Karpas-422 (cell line): ENCODE measurements at regions not wholly inside any gene's neighbourhood (a gene's known extent, or its start where the extent isn't known, plus 50 kb on each side); places are given as distances from the start of the nearest gene placed in this dataset.
"Not testable (repeated sequence)": the region's sequence is repeated elsewhere in the genome, so short reads cannot be mapped to it uniquely, and the experiment has no call there.

Source experiments
- DNase-seq: peaks from one replicate; pipeline ENCODE4 v3.0.0-alpha.2; 2015
- H2AFZ ChIP-seq: fragments of 200-600 bp; sonication (generic); 2 replicates; pipeline ENCODE4 v1.6.1; 2014; ENCODE audit warnings: antibody characterized with exemption, low read length, mixed read lengths
- H3K27ac ChIP-seq: fragments of 200-600 bp; sonication (generic); 2 replicates; pipeline ENCODE4 v1.5.1; 2014; ENCODE audit warnings: mild to moderate bottlenecking, low read length, moderate library complexity
- H3K27me3 ChIP-seq: fragments of 200-600 bp; sonication (generic); 2 replicates; pipeline ENCODE4 v1.6.1; 2014; ENCODE audit warnings: low read length, mixed read lengths
- H3K36me3 ChIP-seq: fragments of 200-600 bp; sonication (generic); 2 replicates; pipeline ENCODE4 v1.6.1; 2014; ENCODE audit warnings: low read length, mixed read lengths; ENCODE audit not compliant: insufficient read depth
- H3K4me1 ChIP-seq: fragments of 200-600 bp; sonication (generic); 2 replicates; pipeline ENCODE4 v1.6.1; 2014; ENCODE audit warnings: mild to moderate bottlenecking, low read length, mixed read lengths
- H3K4me2 ChIP-seq: fragments of 200-600 bp; sonication (generic); 2 replicates; pipeline ENCODE4 v1.6.1; 2014; ENCODE audit warnings: low read length, low read depth, mild to moderate bottlenecking; ENCODE audit not compliant: poor library complexity, severe bottlenecking
- H3K4me3 ChIP-seq: fragments of 200-600 bp; sonication (generic); 2 replicates; pipeline ENCODE4 v1.5.1; 2014; ENCODE audit warnings: mild to moderate bottlenecking, antibody characterized with exemption, low read length, mixed read lengths
- H3K79me2 ChIP-seq: fragments of 200-600 bp; sonication (generic); 2 replicates; pipeline ENCODE4 v1.6.1; 2014; ENCODE audit warnings: mild to moderate bottlenecking, low read length, mixed read lengths
- H3K9ac ChIP-seq: fragments of 200-600 bp; sonication (generic); 2 replicates; pipeline ENCODE4 v1.6.0; 2014; ENCODE audit warnings: low read length
- H3K9me2 ChIP-seq: fragments of 200-600 bp; sonication (generic), shearing (Covaris generic); replicated peaks from 2 replicates; pipeline ENCODE4 v1.6.0; 2014; ENCODE audit warnings: mild to moderate bottlenecking, low read length, moderate library complexity; ENCODE audit not compliant: insufficient read depth
- H3K9me3 ChIP-seq: fragments of 300-700, 200-600 bp; sonication (generic); 2 replicates; pipeline ENCODE4 v1.6.1; 2014; ENCODE audit warnings: low read length, mixed read lengths
- H4K20me1 ChIP-seq: fragments of 200-600 bp; sonication (generic); 2 replicates; pipeline ENCODE4 v1.6.1; 2014; ENCODE audit warnings: mild to moderate bottlenecking, antibody characterized with exemption, low read length, low read depth; ENCODE audit not compliant: insufficient read depth

DNA sequence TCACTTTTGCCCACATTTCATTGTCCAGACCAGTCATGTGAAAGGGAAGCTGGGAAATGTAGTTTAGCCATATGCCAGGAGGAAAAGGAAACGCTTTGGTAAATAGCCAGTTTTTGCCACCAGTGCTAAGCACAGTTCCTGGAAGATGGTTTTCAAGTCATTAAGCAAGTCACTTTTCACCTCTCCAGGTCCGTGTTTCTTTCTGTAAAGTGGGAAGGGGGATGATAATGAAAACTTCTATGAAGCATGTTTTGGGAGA, 96.6 kb upstream of the TPTE start:
- not testable (repeated sequence) for H3K79me2 ChIP-seq, H2AFZ ChIP-seq, H3K4me2 ChIP-seq, DNase-seq, H4K20me1 ChIP-seq, H3K4me3 ChIP-seq, H3K4me1 ChIP-seq, H3K27ac ChIP-seq, H3K9ac ChIP-seq, H3K36me3 ChIP-seq, H3K27me3 ChIP-seq, H3K9me2 ChIP-seq
- peaks cover 50% of the 10 kb centered on the region for H3K9me3 ChIP-seq

DNA sequence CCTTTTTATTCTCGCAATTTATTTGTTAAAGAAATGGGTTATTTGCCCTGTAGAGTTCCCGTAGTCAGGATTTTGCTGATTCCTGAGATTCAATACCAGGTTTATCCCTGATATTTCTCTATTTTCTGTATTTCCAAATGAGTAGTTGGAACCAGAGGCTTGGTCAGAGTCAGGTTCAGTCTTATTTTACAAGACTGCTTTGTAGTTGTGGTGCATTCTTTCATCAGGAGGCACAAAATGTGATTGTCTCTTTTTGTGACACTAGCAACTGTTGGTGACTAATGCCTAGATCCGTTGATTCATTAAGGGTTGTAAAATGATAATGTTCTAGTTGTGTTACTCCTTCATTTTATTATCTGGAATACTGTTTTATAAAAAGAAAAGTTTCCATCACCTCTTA, 95.5 kb upstream of the TPTE start:
- peak; percentile 40 for DNase-seq
- H3K4me1 ChIP-seq: no peaks in the 10 kb centered on the region
- no peak overlapping the region for H3K4me2 ChIP-seq
- H3K36me3 ChIP-seq: no peaks in the 10 kb centered on the region
- H3K79me2 ChIP-seq: no peaks in the 10 kb centered on the region
- H3K27ac ChIP-seq: no peak overlapping the region
- H2AFZ ChIP-seq: no peak overlapping the region
- H3K9ac ChIP-seq: no peak overlapping the region
- no peaks in the 10 kb centered on the region for H3K27me3 ChIP-seq
- H3K9me2 ChIP-seq: no peaks in the 10 kb centered on the region
- peak overlapping the region; percentile 6; the same call in 1 of the 2 replicates for H3K4me3 ChIP-seq
- H3K9me3 ChIP-seq: peaks cover 56% of the 10 kb centered on the region
- H4K20me1 ChIP-seq: no peaks in the 10 kb centered on the region

DNA sequence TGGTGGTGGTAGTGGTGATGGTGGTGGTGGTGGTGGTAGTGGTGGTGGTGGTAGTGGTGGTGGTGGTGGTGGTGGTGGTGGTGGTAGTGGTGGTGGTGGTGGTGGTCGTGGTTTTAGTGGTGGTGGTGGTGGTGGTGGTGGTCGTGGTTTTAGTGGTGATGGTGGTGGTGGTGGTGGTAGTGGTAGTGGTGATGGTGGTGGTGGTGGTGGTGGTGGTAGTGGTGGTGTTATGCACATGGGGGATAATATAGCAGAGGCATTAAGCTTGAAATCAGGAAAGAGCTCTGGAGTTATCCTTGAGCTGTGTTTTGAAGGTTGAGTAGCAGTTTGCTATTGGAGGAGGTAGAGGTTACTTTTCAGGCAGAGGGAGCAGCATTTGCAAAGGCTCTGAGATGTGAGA, 94.6 kb upstream of the TPTE start:
- not testable (repeated sequence) for H3K4me2 ChIP-seq, H3K27me3 ChIP-seq, H3K9ac ChIP-seq, H3K27ac ChIP-seq, H4K20me1 ChIP-seq, H3K79me2 ChIP-seq, H3K4me1 ChIP-seq, H3K4me3 ChIP-seq, H3K36me3 ChIP-seq, H2AFZ ChIP-seq, H3K9me2 ChIP-seq
- peak; percentile 39 for DNase-seq
- H3K9me3 ChIP-seq: peaks cover 60% of the 10 kb centered on the region

DNA sequence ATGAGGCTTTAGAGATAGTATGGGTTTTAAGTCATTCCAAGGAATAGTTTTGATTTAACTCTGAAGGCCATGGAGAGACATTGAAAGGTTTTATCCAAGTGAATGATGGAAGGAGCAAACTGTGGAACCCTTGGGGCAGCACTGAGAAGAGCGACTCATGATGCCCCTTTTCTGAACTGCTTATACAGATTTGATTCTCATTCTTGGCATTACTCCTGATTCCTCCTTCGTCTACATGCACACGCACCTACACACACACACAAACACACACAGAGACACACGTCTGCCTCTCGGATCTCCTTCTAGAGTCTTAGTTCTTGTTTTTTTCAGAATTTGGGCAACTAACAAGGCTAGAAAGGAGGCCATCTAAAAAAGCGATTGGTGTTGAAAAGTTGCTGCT, 94.1 kb upstream of the TPTE start:
- not testable (repeated sequence) for H3K9me2 ChIP-seq, H3K36me3 ChIP-seq, H3K4me2 ChIP-seq, H3K4me1 ChIP-seq, H3K4me3 ChIP-seq, H3K9ac ChIP-seq, H3K79me2 ChIP-seq, H3K27me3 ChIP-seq, H2AFZ ChIP-seq, H4K20me1 ChIP-seq, H3K27ac ChIP-seq
- peak; percentile 45 for DNase-seq
- peaks cover 64% of the 10 kb centered on the region for H3K9me3 ChIP-seq

DNA sequence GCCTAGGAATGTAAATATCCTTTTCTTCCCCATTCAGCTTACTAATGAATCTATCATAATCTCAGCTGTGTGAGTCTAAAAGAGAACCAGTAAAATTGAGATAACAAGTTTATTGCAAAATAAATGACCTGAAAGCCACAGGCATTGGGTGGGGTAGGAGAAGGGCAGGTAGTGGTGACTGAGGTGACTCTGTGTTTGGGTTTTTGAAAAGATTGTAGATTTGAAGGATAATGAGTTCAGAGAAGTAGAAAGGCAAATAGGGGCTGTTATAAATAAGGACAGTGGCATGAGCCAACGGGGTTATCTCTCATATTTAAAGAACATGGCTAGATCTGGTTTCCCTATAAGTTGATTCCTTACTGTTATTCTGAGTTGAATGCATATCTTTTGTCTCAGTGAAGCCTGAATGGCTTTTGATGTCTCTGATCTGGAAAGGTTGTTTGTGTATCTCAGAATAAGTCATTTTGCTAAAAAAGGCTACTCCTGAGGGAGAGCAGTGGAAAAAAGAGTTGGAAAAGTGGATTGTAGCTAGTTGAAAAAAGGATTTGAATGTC, 92.3 kb upstream of the TPTE start:
- H3K9ac ChIP-seq, H4K20me1 ChIP-seq, H2AFZ ChIP-seq, H3K27me3 ChIP-seq, H3K4me3 ChIP-seq, H3K4me2 ChIP-seq, H3K36me3 ChIP-seq, H3K27ac ChIP-seq, DNase-seq, H3K4me1 ChIP-seq, H3K9me2 ChIP-seq, H3K79me2 ChIP-seq: not testable (repeated sequence)
- peaks cover 65% of the 10 kb centered on the region for H3K9me3 ChIP-seq

DNA sequence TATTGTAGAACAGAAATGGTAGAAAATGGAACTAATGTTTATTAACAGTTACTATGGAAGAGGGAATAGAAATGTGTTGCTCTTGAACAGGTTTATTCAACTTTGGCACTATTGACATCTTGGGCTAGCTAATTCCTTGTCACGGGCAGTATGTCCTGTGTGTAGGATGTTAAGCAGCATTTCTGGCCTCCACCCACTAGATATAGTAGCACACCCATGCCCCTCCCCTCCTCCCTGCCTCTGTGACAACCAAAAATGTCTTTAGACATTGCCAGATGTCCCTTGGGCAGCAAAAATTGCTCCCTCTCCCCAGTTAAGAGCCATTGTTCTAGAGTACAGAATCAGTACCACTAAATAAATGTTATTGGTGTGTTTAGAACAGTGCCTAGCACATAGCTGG, 91.4 kb upstream of the TPTE start:
- Histone ChIP-seq H3K9me2 (no peaks in the 10 kb centered on the region), H3K9me3 (peaks cover 59% of the 10 kb centered on the region), H3K4me2 (no peak overlapping the region), H3K36me3 (no peaks in the 10 kb centered on the region), H3K27ac (no peak overlapping the region), H4K20me1 (no peaks in the 10 kb centered on the region), H3K4me1 (no peaks in the 10 kb centered on the region), H3K27me3 (no peaks in the 10 kb centered on the region), H3K4me3 (no peak overlapping the region), H3K79me2 (no peaks in the 10 kb centered on the region), H3K9ac (no peak overlapping the region), H2AFZ (no peak overlapping the region)
- no peak for DNase-seq

DNA sequence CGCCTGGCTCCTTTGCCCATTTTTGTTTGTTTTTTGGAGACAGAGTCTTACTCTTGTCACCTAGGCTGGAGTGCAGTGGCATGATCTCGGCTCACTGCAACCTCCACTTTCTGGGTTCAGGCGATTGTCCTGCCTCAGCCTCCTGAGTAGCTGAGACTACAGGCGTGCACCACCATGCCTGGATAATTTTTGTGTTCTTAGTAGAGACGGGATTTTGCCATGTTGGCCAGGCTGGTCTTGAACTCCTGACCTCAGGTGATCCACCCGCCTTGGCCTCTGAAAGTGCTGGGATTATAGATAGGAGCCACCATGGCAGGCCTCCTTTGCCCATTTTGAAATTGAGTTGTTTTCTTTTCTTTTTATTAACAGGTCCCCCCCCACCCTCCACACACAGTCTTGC, 89.4 kb upstream of the TPTE start:
- H3K9ac ChIP-seq, H3K4me3 ChIP-seq, H3K36me3 ChIP-seq, H4K20me1 ChIP-seq, H3K79me2 ChIP-seq, H3K4me1 ChIP-seq, H3K27ac ChIP-seq, H3K9me2 ChIP-seq, DNase-seq, H2AFZ ChIP-seq, H3K27me3 ChIP-seq, H3K4me2 ChIP-seq: not testable (repeated sequence)
- H3K9me3 ChIP-seq: peaks cover 49% of the 10 kb centered on the region

DNA sequence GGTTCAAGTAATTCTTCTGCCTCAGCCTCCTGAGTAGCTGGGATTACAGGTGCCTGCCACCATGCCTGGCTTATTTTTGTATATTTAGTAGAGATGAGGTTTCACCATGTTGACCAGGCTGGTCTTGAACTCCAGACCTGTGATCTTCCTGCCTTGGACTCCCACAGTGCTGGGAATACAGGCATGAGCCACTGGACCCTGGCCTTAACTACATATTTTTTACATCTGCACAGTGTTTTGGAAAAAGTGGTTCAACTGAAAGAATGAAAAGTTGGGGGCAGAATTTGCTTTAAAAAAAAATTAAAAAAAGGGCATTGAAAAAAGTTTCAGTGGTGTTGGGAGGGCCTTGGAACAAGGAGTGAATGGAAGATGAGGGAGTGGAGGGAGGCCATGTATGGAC, 88.9 kb upstream of the TPTE start:
- H3K79me2 ChIP-seq, DNase-seq, H3K27ac ChIP-seq, H3K4me2 ChIP-seq, H3K27me3 ChIP-seq, H3K4me3 ChIP-seq, H4K20me1 ChIP-seq, H3K9me2 ChIP-seq, H2AFZ ChIP-seq, H3K4me1 ChIP-seq, H3K9ac ChIP-seq, H3K36me3 ChIP-seq: not testable (repeated sequence)
- H3K9me3 ChIP-seq: peaks cover 44% of the 10 kb centered on the region

DNA sequence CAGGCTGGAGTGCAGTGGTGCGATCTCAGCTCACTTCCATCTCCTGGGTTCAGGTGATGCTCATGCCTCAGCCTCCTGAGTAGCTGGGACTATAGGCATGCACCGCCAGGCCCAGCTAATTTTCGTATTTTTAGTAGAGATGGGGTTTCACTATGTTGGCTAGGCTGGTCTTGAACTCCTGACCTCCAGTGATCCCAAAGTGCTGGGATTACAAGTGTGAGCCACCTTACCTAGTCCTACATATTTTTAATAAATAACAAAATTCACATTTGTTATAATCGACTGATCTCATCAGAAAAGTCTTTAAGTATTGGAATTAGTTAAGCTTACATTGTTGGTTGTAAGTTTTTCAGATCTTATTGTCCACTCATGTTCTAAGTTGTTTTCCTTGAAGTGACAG, 83.4 kb upstream of the TPTE start:
- DNase-seq, H3K9me2 ChIP-seq: not testable (repeated sequence)

More for the DNA sequence above, 83.4 kb upstream of the TPTE start:
- not testable (repeated sequence) for H2AFZ ChIP-seq, H3K4me2 ChIP-seq, H3K36me3 ChIP-seq, H4K20me1 ChIP-seq, H3K9ac ChIP-seq, H3K4me1 ChIP-seq, H3K79me2 ChIP-seq, H3K27me3 ChIP-seq, H3K27ac ChIP-seq, H3K4me3 ChIP-seq
- H3K9me3 ChIP-seq: peaks cover 24% of the 10 kb centered on the region
